PC-9 (cell line): ENCODE measurements at regions not wholly inside any gene's neighbourhood (a gene's known extent, or its start where the extent isn't known, plus 50 kb on each side); places are given as distances from the start of the nearest gene placed in this dataset.

Experiments used
- BruUV-seq: library from RNA; stranded (reverse); fragments of 400-500 nt; replicated peaks from 2 replicates; lab custom pipeline; 2021; lab: Mats Ljungman, UMichigan
- CTCF ChIA-PET: fragments of 300-600 bp; sonication (Branson Sonifier 250); formaldehyde crosslinking; loops from one replicate; lab custom pipeline; 2022; ENCODE audit warnings: antibody characterized with exemption; lab: Charles Lee
- POLR2A ChIA-PET: fragments of 300-600 bp; sonication (Branson Sonifier 250); formaldehyde crosslinking; loops from one replicate; lab custom pipeline; 2022; ENCODE audit warnings: antibody characterized with exemption; ENCODE audit not compliant: unreplicated experiment; lab: Charles Lee
- DNase-seq, 2 experiments: peaks; one replicate each; pipeline versions ENCODE4 v3.0.0 to v3.0.0-alpha.2; 2015 to 2022; ENCODE audit warnings: mixed read lengths in 1 of 2
- H2AFZ ChIP-seq: fragments of 200-600 bp; sonication (generic); 2 replicates; pipeline ENCODE4 v1.8.1; 2017; ENCODE audit warnings: antibody characterized with exemption
- H3F3A ChIP-seq: fragments of 200-600 bp; sonication (generic); 2 replicates; pipeline ENCODE4 v1.8.1; 2017; ENCODE audit warnings: antibody characterized with exemption, mild to moderate bottlenecking, low read depth; ENCODE audit not compliant: insufficient read depth
- H3K27ac ChIP-seq: fragments of 200-600 bp; sonication (generic); 2 replicates; pipeline ENCODE4 v1.6.1; 2016; ENCODE audit warnings: mixed run types
- H3K27me3 ChIP-seq: fragments of 200-600 bp; sonication (generic); 2 replicates; pipeline ENCODE4 v1.6.1; 2016; ENCODE audit warnings: low read depth, mixed run types; ENCODE audit not compliant: insufficient read depth
- H3K36me3 ChIP-seq: fragments of 200-600 bp; sonication (generic); 2 replicates; pipeline ENCODE4 v1.6.1; 2016; ENCODE audit warnings: low read depth, mixed run types
- H3K4me1 ChIP-seq: fragments of 200-600 bp; sonication (generic); replicated peaks from 2 replicates; pipeline ENCODE4 v1.6.1; 2016; ENCODE audit warnings: mixed run types; ENCODE audit not compliant: insufficient read depth
- H3K4me2 ChIP-seq: fragments of 200-600 bp; sonication (generic); 2 replicates; pipeline ENCODE4 v1.6.1; 2017; ENCODE audit warnings: mixed run types
- H3K4me3 ChIP-seq: fragments of 200-600 bp; sonication (generic); 2 replicates; pipeline ENCODE4 v1.6.1; 2016; ENCODE audit warnings: mixed run types
- H3K79me2 ChIP-seq: fragments of 200-600 bp; sonication (generic); 2 replicates; pipeline ENCODE4 v1.6.1; 2017; ENCODE audit warnings: low read depth, mixed run types
- H3K9me2 ChIP-seq: fragments of 200-600 bp; sonication (generic); 2 replicates; pipeline ENCODE4 v1.8.1; 2017; ENCODE audit warnings: mild to moderate bottlenecking; ENCODE audit not compliant: insufficient read depth
- H3K9me3 ChIP-seq: fragments of 200-600 bp; sonication (generic); 2 replicates; pipeline ENCODE4 v1.8.1; 2016; ENCODE audit warnings: low read depth; ENCODE audit not compliant: insufficient read depth
- H4K20me1 ChIP-seq: fragments of 200-600 bp; sonication (generic); 2 replicates; pipeline ENCODE4 v1.8.1; 2017; ENCODE audit not compliant: insufficient read depth
- EZH2 ChIP-seq: fragments of 200-600 bp; sonication (generic); IDR thresholded peaks from 2 replicates; pipeline ENCODE4 v1.8.0; 2017; ENCODE audit warnings: antibody characterized with exemption, low read depth
- intact Hi-C: fragments of 100-400 bp; cut with micrococcal nuclease; formaldehyde crosslinking; loops from one replicate; pipeline ENCODE4 v1.10.0; 2022; ENCODE audit not compliant: unreplicated experiment
- TF ChIP-seq, protein P1 (sequence below): fragments of 200-600 bp; sonication (generic); conservative IDR thresholded peaks from 2 replicates; pipeline ENCODE4 v1.6.1; 2017; ENCODE audit warnings: mixed run types, antibody characterized with exemption, mild to moderate bottlenecking, moderate library complexity

GRCh38 chr5:5741418-5741817, 318.9 kb downstream of the ICE1 start:
- no TSS peak for BruUV-seq
- Histone ChIP-seq H2AFZ (no peak overlapping the region), H3K4me2 (no peak overlapping the region), H3F3A (no peaks in the 10 kb centered on the region), H3K4me1 (no peaks in the 10 kb centered on the region), H3K4me3 (no peak overlapping the region), H3K9me2 (no peaks in the 10 kb centered on the region), H3K27me3 (no peaks in the 10 kb centered on the region), H3K36me3 (no peaks in the 10 kb centered on the region), H3K27ac (no peak overlapping the region), H4K20me1 (no peaks in the 10 kb centered on the region), H3K79me2 (no peaks in the 10 kb centered on the region), H3K9me3 (peaks cover 10% of the 10 kb centered on the region)
- ChIA-PET POLR2A (no interaction called here), CTCF (no interaction called here)
- TF ChIP-seq, protein P1, sequence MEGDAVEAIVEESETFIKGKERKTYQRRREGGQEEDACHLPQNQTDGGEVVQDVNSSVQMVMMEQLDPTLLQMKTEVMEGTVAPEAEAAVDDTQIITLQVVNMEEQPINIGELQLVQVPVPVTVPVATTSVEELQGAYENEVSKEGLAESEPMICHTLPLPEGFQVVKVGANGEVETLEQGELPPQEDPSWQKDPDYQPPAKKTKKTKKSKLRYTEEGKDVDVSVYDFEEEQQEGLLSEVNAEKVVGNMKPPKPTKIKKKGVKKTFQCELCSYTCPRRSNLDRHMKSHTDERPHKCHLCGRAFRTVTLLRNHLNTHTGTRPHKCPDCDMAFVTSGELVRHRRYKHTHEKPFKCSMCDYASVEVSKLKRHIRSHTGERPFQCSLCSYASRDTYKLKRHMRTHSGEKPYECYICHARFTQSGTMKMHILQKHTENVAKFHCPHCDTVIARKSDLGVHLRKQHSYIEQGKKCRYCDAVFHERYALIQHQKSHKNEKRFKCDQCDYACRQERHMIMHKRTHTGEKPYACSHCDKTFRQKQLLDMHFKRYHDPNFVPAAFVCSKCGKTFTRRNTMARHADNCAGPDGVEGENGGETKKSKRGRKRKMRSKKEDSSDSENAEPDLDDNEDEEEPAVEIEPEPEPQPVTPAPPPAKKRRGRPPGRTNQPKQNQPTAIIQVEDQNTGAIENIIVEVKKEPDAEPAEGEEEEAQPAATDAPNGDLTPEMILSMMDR, result no peak
- TF ChIP-seq EZH2, result no peak
- intact Hi-C loops, result no loop called here
- DNase-seq, result no peak

- BruUV-seq, result no TSS peak
- intact Hi-C loops, result no loop called here
- Histone ChIP-seq H3K9me2 (no peaks in the 10 kb centered on the region), H3K27me3 (no peaks in the 10 kb centered on the region), H3K36me3 (no peaks in the 10 kb centered on the region), H3K4me3 (no peak overlapping the region), H3K4me1 (no peaks in the 10 kb centered on the region), H4K20me1 (no peaks in the 10 kb centered on the region), H3K9me3 (peaks cover 9% of the 10 kb centered on the region), H2AFZ (no peak overlapping the region), H3K4me2 (no peak overlapping the region), H3K27ac (no peak overlapping the region), H3F3A (no peaks in the 10 kb centered on the region), H3K79me2 (no peaks in the 10 kb centered on the region)
- POLR2A ChIA-PET, result no interaction called here
- no peak for DNase-seq
- no peak for TF ChIP-seq EZH2
- TF ChIP-seq, protein P1, result no peak
- CTCF ChIA-PET, result no interaction called here
These were observed 317.0 kb downstream of the ICE1 start for GRCh38 chr5:5739490-5739945.

- Histone ChIP-seq H3K4me1 (no peaks in the 10 kb centered on the region), H3K4me2 (no peak overlapping the region), H2AFZ (no peak overlapping the region), H3K27me3 (no peaks in the 10 kb centered on the region), H3K36me3 (no peaks in the 10 kb centered on the region), H3K27ac (no peak overlapping the region), H3K79me2 (no peaks in the 10 kb centered on the region), H3K4me3 (no peak overlapping the region), H4K20me1 (no peaks in the 10 kb centered on the region), H3F3A (no peaks in the 10 kb centered on the region), H3K9me3 (peaks cover 3% of the 10 kb centered on the region; the same call in 1 of the 2 replicates), H3K9me2 (no peaks in the 10 kb centered on the region)
- no TSS peak for BruUV-seq
- CTCF ChIA-PET, result no interaction called here
- intact Hi-C loops, result no loop called here
- DNase-seq, result no peak
- POLR2A ChIA-PET, result no interaction called here
- no peak for TF ChIP-seq EZH2
- TF ChIP-seq, protein P1, result no peak
These were observed 316.5 kb downstream of the ICE1 start for GRCh38 chr5:5738797-5739489.
